Astrocyte (in vitro differentiated cells and primary cell): ENCODE measurements at regions not wholly inside any gene's neighbourhood (a gene's known extent, or its start where the extent isn't known, plus 50 kb on each side); places are given as distances from the start of the nearest gene placed in this dataset.

ENCODE experiments used
- EZH2 ChIP-seq: IDR thresholded peaks from 2 replicates; pipeline ENCODE4 v1.6.1; 2012; ENCODE audit warnings: mild to moderate bottlenecking, low read length, inconsistent platforms; ENCODE audit not compliant: insufficient read depth
- TF ChIP-seq, protein P1 (sequence below): IDR thresholded peaks from 2 replicates; pipeline ENCODE4 v1.5.1; 2011; ENCODE audit warnings: low read depth, mild to moderate bottlenecking, inconsistent platforms, low read length, moderate library complexity; ENCODE audit not compliant: insufficient read depth

GRCh38 chr4:104615496-104615895, 120.8 kb upstream of the CXXC4 start:
- TF ChIP-seq, protein P1, sequence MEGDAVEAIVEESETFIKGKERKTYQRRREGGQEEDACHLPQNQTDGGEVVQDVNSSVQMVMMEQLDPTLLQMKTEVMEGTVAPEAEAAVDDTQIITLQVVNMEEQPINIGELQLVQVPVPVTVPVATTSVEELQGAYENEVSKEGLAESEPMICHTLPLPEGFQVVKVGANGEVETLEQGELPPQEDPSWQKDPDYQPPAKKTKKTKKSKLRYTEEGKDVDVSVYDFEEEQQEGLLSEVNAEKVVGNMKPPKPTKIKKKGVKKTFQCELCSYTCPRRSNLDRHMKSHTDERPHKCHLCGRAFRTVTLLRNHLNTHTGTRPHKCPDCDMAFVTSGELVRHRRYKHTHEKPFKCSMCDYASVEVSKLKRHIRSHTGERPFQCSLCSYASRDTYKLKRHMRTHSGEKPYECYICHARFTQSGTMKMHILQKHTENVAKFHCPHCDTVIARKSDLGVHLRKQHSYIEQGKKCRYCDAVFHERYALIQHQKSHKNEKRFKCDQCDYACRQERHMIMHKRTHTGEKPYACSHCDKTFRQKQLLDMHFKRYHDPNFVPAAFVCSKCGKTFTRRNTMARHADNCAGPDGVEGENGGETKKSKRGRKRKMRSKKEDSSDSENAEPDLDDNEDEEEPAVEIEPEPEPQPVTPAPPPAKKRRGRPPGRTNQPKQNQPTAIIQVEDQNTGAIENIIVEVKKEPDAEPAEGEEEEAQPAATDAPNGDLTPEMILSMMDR: no peak
- TF ChIP-seq EZH2: no peak
